Fibroblast of villous mesenchyme (primary cell): ENCODE measurements at regions not wholly inside any gene's neighbourhood (a gene's known extent, or its start where the extent isn't known, plus 50 kb on each side); places are given as distances from the start of the nearest gene placed in this dataset.

Source experiments
- DNase-seq: peaks from one replicate; pipeline ENCODE4 v3.0.0-alpha.2; 2010; ENCODE audit warnings: low read depth
- H3K4me3 ChIP-seq: 2 replicates; pipeline ENCODE4 v1.5.1; 2011; ENCODE audit warnings: low read depth, mild to moderate bottlenecking, low read length
- TF ChIP-seq, protein P1 (sequence below): IDR thresholded peaks from 2 replicates; pipeline ENCODE4 v1.5.1; 2012; ENCODE audit warnings: low read depth, mild to moderate bottlenecking, low read length; ENCODE audit not compliant: insufficient read depth

DNA sequence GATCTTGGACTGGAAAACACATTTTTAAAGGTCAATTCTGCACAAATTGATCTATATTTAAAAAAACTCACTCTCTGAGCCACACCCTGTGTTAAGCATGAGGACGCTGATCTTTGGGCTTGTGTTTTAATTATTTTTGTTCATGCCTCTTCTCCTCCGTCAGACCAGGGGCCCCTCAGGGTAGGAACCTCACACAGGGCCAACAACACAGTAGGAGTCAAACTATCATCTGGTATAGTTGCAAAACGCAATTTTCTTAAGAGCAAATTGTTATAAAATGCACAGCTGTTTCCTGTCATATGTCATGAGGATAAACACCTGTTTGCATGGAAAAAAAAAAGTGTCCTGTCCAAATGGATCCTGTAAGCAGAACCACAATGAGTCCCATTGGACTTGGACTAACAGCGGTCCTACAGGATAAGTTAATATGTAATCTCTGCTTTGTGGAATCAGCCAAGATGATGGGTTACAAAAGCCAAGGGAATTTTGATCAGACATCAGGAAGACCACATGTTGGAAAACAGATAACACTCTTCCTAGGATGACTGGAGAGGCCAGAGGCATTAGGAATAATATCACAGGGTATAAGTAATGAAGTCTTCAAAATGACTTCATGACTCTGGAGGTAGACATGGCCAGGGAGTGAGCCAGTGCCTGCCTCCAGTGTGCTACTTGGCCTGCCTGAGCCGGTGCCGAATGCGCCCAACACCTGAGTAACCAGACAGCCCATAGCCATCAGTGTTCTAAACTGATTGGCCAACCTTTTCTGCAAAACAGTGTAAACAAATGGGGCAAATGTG is 184.9 kb upstream of the ADCY1 start:
- TF ChIP-seq, protein P1, sequence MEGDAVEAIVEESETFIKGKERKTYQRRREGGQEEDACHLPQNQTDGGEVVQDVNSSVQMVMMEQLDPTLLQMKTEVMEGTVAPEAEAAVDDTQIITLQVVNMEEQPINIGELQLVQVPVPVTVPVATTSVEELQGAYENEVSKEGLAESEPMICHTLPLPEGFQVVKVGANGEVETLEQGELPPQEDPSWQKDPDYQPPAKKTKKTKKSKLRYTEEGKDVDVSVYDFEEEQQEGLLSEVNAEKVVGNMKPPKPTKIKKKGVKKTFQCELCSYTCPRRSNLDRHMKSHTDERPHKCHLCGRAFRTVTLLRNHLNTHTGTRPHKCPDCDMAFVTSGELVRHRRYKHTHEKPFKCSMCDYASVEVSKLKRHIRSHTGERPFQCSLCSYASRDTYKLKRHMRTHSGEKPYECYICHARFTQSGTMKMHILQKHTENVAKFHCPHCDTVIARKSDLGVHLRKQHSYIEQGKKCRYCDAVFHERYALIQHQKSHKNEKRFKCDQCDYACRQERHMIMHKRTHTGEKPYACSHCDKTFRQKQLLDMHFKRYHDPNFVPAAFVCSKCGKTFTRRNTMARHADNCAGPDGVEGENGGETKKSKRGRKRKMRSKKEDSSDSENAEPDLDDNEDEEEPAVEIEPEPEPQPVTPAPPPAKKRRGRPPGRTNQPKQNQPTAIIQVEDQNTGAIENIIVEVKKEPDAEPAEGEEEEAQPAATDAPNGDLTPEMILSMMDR = no peak
- no peak overlapping the region for H3K4me3 ChIP-seq
- DNase-seq = peak; percentile 23

DNA sequence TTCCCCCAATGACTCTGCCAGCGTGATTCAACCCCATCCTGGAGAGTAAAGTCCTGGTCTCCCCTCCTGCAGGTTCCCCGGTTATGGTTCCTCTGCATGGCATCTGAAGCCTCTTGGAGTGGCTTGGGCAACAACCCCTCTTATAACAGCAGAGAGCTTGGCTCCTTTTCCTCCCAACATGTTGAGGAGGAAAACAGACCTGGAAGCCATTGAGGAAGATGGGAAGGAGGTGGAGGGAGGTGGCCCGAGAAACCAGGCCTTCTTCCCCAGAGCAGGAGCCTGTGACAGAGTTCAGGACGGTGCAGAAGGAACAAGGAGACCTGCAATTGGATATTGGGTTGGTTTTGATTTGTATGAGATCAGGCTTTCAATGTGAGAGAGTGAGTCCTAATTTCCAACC is 184.0 kb upstream of the ADCY1 start:
- TF ChIP-seq, protein P1 = no peak
- no peak overlapping the region for H3K4me3 ChIP-seq
- no peak for DNase-seq

DNA sequence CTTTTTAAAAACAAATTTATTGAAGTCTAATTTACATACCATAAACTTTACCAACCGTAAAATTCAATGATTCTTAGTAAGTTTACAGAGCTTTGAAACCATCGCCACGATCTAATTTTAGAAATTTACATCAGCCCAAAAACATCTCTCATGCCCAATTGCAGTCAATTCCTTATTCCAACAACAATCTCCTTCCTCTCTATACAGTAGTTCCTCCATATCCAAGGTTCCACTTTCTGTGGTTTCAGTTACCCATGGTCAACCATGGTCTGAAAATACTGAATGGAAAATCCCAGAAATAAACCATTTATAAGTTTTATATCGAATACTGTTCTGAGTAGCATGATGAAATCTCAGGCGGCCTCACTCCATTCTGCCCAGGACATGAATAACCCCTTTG is 183.4 kb upstream of the ADCY1 start:
- DNase-seq = no peak
- TF ChIP-seq, protein P1 = no peak
- no peak overlapping the region for H3K4me3 ChIP-seq

DNA sequence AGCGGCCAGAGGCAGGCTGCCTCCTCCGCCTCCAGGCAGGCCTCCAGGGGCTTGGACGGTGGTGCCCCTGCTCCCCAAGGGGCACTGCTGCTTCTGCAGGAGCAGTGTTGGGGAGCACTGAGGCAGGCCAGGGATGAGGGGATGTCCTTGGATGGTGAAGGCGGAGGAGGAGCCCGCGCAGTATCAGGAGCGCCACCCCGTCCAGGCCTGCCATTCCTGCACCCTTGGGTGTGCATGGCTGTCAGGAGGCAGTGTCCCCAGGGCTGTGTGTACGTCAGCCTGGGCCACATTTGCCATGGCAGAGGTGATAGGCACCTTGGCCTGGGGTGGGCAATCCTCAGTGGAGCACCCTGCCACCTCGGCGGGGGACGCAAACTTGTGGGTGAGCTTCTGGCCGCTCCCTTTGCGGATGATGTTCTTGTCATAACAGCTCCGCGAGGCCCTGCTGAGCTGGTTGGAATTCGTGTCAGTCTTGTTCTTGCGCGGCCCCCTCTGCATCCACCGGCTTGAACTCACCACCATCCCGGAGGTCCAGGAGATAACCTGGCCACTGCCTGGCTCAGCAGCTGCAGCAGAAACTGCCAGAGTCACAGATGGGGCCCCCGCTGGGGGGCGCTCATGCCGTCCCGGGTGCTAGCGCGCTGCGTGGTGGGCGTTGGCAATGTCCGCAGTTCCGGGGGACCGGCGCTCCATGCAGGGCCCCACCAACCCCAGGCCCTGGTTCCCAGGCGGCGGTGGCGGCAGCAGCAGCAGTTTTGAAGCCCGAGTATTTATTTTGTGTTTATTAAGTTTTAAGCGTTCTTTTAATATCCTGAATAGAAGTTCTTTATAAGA is 182.3 kb upstream of the ADCY1 start:
- TF ChIP-seq, protein P1 = no peak
- no peak overlapping the region for H3K4me3 ChIP-seq
- no peak for DNase-seq

DNA sequence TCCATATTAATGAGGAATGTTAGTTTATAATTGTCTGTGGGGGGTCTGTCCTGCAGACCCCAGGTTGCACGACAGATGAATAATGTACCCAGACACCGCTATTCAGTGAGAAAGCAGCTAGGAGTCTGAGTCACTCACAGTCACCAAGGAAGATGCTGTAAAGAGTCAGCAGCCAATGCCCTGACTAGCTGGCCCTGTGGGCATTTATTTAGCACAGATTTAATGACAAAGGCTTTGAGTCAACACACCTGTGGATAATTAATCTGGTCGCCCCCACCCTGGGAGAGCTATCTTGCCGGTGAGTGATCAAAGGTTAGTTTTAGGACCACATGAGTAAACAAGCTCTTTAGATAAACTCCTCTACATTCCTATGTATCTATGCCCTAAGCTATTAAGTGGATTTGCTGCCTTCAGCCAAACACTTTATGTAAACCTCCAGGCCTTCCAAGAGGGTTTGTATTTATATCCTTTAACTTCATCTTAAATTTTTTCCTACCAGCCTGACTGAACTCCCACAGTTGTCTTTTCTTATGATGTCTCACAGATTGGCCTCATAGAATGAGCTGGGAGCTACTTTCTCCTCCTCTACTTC is 180.0 kb upstream of the ADCY1 start:
- TF ChIP-seq, protein P1 = no peak
- H3K4me3 ChIP-seq = no peak overlapping the region

DNA sequence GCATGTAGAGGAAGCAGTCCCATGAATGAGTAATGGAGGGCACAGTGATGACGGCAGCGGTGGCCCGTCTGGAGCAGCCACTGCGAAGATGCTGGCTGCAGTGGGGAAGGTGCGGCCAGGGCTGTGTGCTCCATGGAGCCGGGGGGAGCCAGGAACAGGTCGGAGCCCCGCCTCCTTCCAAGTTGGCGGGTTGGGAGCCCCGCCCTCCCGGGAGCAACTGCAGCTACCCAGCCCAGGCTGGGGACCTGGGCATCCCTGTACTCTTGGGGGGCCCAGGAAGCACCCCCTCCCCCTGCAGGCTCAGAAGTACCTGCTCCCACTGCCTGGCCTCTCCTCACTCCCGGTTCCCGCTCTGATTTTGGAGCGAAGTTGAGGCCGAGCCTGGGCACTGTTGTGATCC is 175.1 kb upstream of the ADCY1 start:
- DNase-seq = no peak
- no peak overlapping the region for H3K4me3 ChIP-seq
- TF ChIP-seq, protein P1 = no peak

More for the DNA sequence above, 180.0 kb upstream of the ADCY1 start:
- no peak for DNase-seq
